ENCODE measurements at regions not wholly inside any gene's neighbourhood (a gene's known extent, or its start where the extent isn't known, plus 50 kb on each side); places are given as distances from the start of the nearest gene placed in this dataset.

GRCh38 chr12:65754744-65755595 lies 69.3 kb upstream of the HMGA2 start:
- Histone ChIP-seq H3K4me3 (replicated peaks; ENCODE audit: insufficient read depth, low read length) (no peak overlapping the region), H3K27ac (replicated peaks) (no peak overlapping the region), H3K27me3 (ENCODE audit: insufficient read depth, poor library complexity, severe bottlenecking) (peaks cover 12% of the 10 kb centered on the region)
- DNase-seq (ENCODE audit: low read depth in 1 of 2, low spot score in 1 of 2), result no peak
- TF ChIP-seq POLR2AphosphoS5 (IDR thresholded peaks at IDR 0.05; ENCODE audit: low read depth) (no peak), CTCF (IDR thresholded peaks at IDR 0.05; ENCODE audit: insufficient read depth, low read length) (no peak), GABPA (IDR thresholded peaks at IDR 0.05; ENCODE audit: low read depth) (no peak), SPI1 (IDR thresholded peaks at IDR 0.05; ENCODE audit: borderline replicate concordance, low read depth) (no peak)
- TF ChIP-seq, protein P1, sequence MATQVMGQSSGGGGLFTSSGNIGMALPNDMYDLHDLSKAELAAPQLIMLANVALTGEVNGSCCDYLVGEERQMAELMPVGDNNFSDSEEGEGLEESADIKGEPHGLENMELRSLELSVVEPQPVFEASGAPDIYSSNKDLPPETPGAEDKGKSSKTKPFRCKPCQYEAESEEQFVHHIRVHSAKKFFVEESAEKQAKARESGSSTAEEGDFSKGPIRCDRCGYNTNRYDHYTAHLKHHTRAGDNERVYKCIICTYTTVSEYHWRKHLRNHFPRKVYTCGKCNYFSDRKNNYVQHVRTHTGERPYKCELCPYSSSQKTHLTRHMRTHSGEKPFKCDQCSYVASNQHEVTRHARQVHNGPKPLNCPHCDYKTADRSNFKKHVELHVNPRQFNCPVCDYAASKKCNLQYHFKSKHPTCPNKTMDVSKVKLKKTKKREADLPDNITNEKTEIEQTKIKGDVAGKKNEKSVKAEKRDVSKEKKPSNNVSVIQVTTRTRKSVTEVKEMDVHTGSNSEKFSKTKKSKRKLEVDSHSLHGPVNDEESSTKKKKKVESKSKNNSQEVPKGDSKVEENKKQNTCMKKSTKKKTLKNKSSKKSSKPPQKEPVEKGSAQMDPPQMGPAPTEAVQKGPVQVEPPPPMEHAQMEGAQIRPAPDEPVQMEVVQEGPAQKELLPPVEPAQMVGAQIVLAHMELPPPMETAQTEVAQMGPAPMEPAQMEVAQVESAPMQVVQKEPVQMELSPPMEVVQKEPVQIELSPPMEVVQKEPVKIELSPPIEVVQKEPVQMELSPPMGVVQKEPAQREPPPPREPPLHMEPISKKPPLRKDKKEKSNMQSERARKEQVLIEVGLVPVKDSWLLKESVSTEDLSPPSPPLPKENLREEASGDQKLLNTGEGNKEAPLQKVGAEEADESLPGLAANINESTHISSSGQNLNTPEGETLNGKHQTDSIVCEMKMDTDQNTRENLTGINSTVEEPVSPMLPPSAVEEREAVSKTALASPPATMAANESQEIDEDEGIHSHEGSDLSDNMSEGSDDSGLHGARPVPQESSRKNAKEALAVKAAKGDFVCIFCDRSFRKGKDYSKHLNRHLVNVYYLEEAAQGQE (IDR thresholded peaks at IDR 0.05; ENCODE audit: insufficient replicate concordance, low read depth), result no peak

GRCh38 chr12:65755596-65755978 lies 68.7 kb upstream of the HMGA2 start:
- Histone ChIP-seq H3K27me3 (ENCODE audit: insufficient read depth, poor library complexity, severe bottlenecking) (peaks cover 12% of the 10 kb centered on the region), H3K27ac (replicated peaks) (no peak overlapping the region), H3K4me3 (replicated peaks; ENCODE audit: insufficient read depth, low read length) (no peak overlapping the region)
- DNase-seq (ENCODE audit: low read depth in 1 of 2, low spot score in 1 of 2), result no peak
- TF ChIP-seq GABPA (IDR thresholded peaks at IDR 0.05; ENCODE audit: low read depth) (no peak), SPI1 (IDR thresholded peaks at IDR 0.05; ENCODE audit: borderline replicate concordance, low read depth) (no peak), CTCF (IDR thresholded peaks at IDR 0.05; ENCODE audit: insufficient read depth, low read length) (no peak), POLR2AphosphoS5 (IDR thresholded peaks at IDR 0.05; ENCODE audit: low read depth) (no peak)
- TF ChIP-seq, protein P1 (IDR thresholded peaks at IDR 0.05; ENCODE audit: insufficient replicate concordance, low read depth), result no peak

DNA sequence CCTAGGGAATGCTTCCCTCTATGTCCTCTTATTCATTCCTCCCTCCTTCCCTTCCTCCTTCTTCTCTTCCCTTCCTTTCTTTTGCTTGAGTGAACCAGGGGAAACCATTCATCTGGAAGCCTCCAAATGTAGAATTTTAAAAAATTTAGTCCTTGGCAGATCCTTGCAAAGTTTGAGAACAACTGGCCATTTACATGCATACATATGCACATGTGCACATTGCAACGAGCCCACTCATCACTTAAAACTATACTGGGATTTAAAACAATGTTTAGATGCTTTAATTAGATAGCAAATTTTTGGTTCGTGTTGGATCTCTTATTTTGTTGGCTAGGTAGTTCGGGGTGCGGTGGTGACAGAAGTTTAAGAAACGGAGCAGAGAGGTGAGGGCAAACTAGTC lies 68.0 kb upstream of the HMGA2 start:
- DNase-seq (ENCODE audit: low read depth in 1 of 2, low spot score in 1 of 2), result no peak
- TF ChIP-seq CTCF (IDR thresholded peaks at IDR 0.05; ENCODE audit: insufficient read depth, low read length), result no peak
- TF ChIP-seq GABPA (IDR thresholded peaks at IDR 0.05; ENCODE audit: low read depth), result no peak
- TF ChIP-seq, protein P1 (IDR thresholded peaks at IDR 0.05; ENCODE audit: insufficient replicate concordance, low read depth), result no peak
- no peak for TF ChIP-seq SPI1 (IDR thresholded peaks at IDR 0.05; ENCODE audit: borderline replicate concordance, low read depth)
- no peak for TF ChIP-seq POLR2AphosphoS5 (IDR thresholded peaks at IDR 0.05; ENCODE audit: low read depth)
- no peak overlapping the region for H3K4me3 ChIP-seq (replicated peaks; ENCODE audit: insufficient read depth, low read length)
- no peak overlapping the region for H3K27ac ChIP-seq (replicated peaks)
- H3K27me3 ChIP-seq (ENCODE audit: insufficient read depth, poor library complexity, severe bottlenecking), result peaks cover 12% of the 10 kb centered on the region

Measured in HL-60 (cell line).